ENCODE measurements at regions not wholly inside any gene's neighbourhood (a gene's known extent, or its start where the extent isn't known, plus 50 kb on each side); places are given as distances from the start of the nearest gene placed in this dataset.
A peak's percentile ranks its signal among the peaks of the same experiment; 100 is the strongest.

DNA sequence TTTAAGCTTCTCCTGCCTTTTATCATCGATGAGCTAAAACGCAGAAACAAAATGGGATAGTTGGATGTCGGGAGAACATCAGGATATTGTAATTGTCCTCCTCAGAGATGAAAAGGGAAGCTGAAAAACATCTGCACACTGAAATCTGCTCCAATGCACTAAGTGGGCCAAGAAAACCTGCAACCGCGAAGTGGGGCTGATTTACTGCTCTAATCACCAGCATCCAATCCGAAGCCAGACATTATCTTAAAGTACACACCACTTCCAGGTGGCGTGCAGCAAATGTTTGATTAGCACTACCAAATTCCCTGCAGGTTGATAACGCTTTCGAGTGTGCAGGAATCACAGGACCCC lies 230.3 kb upstream of the SLC14A2 start:
- DNase-seq = no peak

DNA sequence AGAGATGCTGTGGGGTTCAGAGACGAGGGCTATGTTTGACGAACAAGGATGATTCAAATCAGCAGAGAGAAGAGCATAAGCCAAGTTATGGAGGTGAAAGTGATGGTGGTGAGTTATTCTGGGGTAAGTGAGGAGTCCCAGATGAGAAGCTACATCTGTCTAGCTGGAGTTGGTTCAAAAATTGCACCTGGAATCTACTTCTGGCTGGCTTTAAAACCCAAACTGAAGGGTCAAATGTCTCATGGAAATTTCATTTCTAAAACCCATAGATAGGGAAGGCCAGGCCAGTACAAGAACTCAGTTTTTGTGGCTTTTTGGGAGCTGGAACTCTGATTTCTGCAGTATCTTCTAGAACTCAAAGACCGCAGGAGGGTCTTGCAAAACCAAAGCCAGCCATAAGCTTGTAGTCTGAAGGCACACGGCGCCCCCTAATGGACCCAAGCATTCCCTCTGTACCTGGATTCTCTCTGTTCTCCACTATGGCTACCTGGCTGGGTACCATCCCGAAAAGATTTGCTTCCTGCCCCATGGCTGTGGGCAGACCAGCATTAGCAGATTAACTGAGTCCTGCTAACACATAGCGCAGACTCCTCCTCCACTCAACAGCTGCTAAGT lies 229.1 kb upstream of the SLC14A2 start:
- DNase-seq = peak; percentile 64

DNA sequence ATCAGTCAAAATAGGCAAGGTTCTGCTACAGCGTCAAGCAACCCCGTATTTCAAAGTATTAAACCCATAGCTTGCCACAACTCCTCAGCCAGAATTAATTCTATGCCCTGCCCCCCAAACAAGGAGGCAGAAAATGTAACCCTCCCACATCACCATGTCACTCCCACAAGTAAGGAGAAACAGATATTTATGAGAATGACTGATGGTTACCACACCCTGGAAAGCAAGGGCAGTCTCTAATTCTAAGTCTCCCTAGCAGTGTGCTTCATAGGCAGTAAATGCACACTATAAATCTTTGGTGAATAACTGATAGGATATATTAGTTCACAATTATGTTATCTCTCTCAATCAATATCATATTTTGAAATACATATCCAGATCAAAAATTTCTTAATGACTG lies 228.0 kb upstream of the SLC14A2 start:
- DNase-seq = no peak

DNA sequence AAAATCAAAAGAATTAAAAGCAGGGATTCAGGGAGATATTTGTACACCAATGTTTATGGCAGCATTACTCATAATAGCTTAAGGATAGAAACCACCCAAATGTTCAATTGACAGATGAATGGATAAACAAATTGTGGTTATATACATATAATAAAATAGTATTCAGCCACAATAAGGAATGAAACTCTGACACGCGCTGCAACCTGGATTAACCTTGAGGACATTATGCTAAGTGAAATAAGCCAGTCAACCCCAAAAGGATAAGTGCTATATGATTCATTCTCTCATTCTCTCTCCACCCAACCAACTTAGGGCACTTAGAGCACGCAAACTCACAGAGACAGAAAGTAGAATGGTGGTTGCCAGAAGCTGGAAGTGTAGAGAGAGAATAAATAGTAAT lies 216.8 kb upstream of the SLC14A2 start:
- DNase-seq = no peak

DNA sequence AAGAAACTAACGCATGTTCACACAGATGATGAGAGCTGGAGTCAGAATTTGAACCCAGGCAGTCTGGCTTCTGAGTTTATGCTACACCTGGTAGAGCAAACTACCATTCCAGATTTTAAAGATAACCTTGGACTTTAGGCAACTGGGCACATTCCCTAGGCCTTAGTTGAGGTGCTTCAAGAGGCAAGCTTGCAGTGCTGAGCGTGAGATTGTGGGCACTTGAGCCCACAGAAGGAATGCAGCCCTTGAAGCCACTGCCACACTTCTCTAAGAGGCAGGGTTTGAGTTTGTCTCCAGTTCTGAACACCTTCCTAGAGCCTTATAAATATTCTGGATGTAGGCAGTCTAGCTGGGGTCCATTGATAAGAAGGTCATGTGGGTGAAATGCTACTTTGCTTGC lies 216.1 kb upstream of the SLC14A2 start:
- no peak for DNase-seq

DNA sequence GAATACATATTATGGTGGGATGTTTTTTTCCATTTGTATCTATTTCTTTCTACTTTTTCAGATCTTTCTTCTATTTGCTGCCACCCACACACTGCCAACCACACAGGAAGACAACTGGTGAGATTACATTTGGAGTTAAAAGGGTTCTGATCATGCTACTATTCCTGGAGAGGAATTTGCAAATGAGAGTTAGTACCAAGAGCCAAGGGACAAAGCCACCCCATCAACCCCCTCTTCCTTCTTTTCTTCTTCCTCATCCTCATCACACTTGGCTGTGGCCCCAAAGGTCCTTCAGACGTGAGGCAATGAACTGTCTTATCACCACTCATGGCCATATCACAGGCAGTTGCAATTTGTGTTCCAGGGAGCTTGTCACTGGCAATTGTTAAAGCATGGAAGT lies 215.6 kb upstream of the SLC14A2 start:
- DNase-seq = no peak

DNA sequence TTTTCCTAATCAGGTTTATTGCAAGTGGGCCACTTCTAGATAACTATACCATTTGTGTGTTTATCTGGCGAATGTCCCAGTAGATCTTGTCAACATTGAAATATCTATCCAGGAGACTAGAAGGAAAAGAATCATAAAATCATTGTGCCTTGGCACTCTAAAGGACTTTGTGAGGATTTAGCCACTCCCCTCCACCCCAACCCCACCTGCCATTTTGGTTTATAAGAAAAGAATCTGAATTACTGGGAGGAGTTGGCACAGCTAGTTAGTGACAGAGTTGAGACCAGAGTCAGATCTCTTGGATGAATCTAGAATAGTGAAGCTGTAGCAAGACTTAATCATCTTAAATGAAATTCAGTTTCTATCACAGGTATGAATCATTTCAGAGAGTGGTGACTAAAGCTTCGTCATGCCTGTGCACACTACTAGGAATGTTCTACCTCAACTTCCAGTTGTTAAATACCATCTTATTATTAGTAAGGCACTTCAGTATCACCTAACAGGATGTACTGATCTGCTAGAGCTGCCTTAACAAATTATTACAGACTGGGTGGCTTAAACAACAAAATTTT lies 212.7 kb upstream of the SLC14A2 start:
- no peak for DNase-seq

DNA sequence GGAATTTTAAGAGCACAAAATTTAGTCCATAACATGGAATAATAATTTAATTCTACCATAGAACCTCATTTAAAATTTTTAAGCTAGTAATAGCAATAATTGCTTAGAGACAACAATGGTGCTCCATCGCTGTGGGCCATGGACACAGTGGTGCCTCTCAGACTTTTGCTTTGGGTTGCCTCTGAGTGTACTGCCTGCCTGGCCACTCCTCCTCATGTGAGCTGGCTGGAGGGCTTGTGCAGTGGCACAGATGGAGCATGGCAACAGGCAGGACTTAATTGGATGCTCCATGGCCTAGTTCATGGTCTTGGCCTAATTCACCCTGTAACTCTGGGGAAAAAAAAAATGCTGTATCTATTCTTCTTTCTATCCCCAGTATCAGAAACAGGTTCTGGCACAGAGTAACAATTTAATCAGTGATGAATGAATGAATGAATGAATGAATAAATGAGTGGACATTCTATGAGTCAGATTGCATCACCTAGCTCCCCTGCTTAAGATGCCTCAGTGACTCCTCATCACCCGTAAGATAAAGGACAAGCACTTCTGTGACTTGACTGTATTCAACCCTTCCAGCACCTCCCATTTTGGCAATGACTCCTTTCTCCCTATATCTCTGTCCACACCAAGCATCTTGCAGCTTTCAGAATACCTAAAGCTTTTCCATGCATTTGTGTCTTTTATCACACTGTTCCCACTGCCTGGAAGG lies 211.8 kb upstream of the SLC14A2 start:
- no peak for DNase-seq

DNA sequence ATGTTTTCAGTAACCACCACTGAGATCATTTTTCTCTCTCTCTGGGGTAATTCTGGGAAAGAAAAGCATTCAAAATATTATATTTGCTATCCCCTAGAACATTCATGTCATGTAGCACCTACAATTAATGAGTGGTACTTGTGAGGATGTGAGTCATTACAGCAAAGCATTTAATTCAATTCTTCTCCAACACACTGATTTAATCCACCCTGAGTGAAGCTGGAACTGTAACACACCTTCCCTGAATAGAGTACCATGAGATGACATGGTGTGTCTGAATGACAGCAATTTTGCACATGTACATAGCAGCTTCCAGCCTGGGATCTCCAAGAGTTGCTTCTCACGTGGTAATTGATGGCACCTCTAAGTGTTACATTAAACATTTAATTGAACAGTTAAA lies 207.1 kb upstream of the SLC14A2 start:
- DNase-seq = no peak

DNA sequence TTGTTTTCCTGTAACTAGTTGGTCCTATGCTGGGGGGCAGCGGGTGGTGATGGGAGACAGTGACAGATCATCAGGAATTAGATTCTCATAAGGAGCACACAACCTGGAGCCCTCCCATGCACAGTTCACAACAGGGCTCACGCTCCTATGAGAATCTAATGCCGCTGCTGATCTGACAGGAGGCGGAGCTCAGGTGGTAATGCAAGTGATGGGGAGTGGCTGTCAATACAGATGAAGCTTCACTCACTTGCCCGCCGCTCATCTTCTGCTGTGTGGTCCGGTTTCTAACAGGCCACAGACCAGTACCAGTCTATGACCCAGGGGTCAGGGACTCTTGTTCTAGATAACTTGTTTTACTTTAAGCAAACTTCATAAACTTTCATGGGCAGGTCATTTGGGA lies 205.3 kb upstream of the SLC14A2 start:
- DNase-seq = no peak

DNA sequence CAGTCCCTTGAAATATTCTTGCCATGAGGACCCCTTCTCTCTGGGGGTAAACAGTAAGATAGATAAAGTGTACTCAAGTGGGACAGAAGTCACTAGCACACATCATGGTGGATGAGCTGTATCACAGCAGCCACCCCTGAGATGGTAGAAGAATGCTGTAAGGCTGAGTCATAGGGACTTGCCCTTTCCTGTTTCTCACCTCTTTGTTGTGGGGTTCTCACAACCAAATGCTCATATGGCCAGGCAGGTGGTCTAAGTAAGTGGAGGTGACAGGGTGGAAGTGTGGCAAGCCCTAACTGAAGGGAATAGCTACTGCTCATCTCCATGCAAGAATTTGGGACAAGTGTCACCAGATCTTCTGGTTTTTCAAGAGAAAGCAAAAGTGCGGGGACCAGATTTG lies 202.7 kb upstream of the SLC14A2 start:
- no peak for DNase-seq

DNA sequence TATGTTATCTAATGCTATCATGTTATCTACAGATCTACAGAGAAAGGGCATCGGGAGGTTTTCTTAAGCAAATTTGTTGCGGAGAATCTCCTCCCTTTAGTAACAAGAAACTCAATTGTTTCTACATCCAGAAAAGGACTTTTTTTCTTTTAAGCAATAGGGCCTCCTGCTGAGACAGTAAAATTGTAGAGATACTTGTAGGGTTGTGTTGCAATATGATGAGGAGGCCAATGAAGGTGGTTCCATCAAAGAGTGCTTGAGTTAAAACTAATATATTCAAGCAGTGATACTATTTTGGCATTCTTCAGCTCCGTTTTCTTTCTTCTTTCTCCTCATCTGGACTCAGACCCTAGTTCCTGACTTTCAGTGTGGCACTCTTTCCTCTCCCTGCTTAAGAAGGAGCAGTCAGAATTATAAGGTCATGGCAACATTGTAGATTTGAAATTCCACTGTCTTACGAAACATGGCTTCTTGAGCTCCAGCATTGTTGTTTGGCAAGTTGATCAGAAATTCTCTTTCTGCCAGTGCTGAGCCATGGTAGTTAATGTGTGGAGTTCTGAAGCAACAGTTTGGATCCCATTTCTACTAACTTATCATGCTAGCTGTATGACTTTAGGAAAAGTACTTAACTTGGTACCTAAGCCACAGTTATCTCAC lies 202.0 kb upstream of the SLC14A2 start:
- no peak for DNase-seq

DNA sequence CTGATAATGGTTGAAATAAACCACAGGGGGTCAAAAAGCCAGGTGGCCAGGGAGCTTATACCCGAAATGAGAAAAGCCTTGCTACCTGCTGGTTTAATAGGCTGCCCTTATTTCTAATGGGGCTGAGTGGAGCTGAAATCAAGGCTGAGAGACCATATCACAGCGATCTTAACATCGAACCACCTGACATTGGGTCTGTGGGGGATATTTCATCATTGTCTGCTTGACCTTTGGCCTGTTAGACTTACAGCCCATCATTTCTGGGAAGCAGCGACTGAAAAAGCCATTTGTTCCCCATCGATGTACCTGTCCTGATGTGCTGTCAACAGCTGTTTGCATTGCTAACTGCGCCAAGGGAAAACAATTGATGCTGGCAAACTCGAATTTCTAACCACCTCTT lies 199.7 kb upstream of the SLC14A2 start:
- peak; percentile 69 for DNase-seq

DNA sequence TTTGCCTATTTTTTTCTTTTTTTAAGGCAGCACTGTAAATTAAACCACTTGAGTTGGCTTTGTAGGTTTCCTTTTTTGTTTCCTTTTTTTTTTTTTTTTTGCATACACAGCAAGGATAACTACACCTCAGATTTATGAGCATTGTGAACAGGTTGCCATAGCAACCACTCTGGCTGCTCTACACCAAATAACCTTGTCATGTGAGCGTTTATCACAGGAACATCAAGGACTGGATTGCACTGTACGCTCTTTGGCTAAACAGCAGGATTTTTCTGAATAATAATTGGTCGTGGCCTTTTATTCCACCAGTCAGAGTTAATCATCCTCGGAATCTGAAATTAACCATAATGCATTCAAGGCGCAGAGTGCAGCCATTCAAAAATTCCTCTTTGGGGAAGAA lies 199.1 kb upstream of the SLC14A2 start:
- DNase-seq = peak; percentile 90

DNA sequence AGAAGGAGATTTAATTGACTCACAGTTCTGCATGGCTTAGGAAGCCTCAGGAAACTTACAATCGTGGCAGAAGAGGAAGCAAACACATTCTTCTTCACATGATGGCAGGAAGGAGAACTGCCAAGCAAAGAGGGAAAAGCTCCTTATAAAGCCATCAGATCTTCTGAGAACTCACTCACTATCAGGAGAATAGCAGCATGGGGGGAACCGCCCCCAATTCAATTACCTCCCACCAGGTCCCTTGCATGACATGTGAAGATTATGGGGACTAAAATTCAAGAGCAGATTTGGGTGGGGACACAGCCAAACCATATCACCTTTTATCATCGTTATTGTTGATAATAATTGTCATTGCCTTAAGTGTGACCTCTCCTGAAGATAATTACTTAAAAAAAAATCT lies 197.9 kb upstream of the SLC14A2 start:
- no peak for DNase-seq

DNA sequence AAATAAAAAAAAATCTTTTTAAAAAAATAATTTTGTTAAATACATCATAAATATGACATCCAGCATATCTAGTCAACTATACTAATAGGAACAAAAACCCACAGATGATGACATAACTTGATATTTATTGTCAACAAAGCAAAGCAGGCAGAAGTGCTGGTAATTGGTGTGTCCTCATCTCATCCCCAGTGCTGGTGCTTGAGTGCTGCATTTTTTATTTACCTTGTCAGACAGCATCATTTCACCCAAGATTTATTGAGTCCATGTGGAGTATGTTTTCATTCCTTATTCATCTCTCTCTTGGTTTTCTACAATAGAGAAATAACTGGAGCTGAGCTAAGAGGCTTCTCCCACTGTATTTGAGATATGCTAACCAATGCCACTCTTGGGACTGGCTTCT lies 191.6 kb upstream of the SLC14A2 start:
- peak; percentile 31 for DNase-seq

DNA sequence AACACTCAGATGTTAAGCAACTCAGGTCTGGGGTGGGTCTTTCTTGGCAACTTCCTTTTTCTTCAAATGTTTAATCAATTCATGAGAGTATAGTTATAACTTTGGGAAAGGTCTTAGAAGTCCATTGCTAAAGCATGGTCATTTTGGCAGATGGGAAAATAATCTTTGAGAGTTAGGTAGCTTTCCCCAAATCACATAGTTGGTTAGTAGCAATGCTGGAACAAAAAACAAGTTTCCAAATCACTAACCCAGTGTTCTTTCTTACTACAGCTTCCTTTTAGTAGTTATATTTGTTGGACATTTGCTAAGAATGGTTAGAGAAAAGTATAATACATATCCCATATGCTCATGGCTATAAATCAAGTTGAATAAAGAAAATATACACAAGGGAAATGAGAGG lies 185.2 kb upstream of the SLC14A2 start:
- DNase-seq = no peak

DNA sequence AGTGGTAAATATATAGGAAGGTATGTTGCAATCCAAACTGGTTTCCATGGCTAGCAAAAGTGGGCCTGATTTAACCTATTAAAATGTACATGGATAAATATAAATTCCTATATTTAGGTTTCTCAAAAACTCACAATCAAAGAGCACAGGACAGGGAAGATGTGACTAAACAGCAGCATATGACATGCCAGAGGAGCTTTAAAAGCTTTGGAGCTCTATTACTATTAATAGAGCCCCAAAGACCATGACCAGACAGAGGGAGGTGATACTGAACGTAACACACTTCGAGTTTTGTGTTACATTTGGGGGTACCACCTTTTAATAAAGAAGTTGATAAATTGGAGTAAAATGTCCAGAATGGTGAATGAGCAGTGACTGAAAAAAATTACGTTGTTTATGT lies 179.5 kb upstream of the SLC14A2 start:
- DNase-seq = no peak

DNA sequence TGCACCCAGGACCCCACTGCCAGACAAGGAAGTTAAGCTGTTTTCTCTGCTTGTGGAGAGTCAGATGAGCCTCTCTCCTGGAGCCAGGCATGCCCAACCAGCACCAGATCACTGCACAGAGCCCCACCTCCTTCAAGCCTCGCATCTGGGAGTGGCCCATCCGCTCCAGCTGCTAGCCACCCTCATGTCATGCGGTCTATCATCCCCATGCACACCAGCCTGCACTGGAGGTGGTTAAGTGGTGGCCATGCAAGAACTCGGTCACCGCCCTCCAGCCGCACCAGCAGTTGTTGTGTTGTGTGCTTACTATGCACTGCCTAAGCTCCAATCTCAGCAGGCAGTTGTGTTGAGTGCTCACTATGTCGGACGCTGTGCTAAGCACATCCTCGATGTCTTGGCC lies 177.9 kb upstream of the SLC14A2 start:
- DNase-seq = no peak

DNA sequence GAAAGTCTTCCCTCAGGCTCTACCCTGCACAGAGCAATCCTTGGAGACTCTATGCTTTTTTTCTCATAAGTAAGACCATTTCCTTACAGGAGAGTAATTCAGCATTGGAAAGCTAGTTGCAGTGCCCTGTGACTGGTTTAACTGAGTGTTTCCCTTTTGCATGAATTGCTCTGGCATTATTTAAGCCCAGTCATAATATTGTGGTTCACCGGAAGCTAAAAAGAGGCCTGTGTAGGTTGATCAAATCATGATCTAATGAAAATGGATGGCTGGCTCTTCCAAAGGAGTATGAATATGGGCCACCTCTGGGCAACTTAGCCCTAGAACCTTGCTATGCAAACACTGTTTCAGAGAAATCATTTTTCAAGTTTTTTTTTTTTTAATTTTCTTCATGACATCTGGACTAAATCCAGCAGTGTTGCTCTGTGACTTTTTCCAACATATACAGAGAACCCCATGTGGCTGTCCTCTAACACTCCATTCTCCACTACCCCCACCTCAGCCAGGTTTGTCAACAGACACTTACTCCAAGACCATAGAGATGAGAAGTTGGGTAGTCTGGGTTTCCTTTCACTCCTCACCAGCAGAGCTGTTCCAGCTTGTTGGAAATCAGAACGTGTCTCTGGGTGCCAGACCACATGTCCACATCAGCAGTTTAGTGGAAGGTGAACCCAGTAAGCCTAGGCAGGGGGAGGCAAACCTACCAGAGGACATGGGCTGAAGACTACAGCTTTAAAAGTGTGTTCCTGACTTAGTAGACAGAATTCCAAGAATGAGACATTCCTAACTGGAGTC lies 175.2 kb upstream of the SLC14A2 start:
- no peak for DNase-seq

DNA sequence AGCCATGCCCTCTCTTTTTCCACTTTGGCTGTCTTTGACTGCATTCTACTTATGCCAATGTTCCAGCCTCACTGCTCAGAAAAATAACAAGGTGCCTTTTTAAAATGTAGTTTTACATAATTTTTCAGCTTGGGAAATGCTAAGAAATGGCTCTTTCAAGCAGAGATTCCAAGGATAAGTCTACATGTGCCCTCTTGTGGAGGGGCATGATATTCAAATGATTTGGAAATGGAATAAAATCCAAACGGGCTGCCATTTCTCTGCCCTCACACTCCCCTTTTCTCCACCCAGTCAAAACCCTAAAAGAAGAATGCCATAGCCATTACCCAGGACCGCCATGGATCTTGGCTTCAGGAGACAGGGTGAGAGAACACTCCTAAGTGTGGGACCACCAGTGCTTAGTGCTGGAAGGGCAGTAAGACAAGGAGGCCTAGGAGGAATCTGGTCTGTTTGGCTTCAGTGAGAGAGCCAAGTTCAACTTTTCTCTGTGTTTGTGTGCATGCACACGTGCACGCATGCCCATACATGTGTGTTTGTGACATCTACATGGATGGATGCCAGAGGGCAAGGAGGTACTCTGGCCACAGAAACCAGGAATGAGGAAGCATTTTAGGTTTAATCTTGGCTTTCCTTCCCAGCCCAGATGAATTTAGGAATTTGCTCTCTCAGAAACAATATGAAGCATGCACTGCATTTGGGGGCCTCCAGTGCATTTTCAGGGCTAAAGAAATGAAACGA lies 174.0 kb upstream of the SLC14A2 start:
- no peak for DNase-seq

DNA sequence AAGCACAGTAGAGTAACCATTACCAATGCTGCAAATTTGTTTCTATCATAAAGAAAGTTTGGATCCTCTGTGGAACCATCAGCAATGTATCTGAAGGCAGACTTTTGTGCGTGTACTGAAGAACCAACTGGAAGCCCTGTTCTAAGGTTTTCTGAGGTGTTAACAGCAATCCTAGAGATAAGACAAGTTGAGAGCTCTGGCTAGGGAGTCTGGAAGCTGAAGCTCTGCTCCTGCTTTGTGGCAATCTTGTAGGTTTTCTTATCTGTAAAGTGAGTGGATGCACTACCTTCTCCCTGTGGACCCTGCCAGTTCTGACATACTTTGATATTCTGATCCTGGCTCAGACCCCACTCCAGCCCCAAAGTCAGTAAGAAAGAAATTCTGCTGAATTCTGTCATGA lies 171.2 kb upstream of the SLC14A2 start:
- no peak for DNase-seq

Measured in eye (tissue), 1 donor.